ENCODE measurements at regions not wholly inside any gene's neighbourhood (a gene's known extent, or its start where the extent isn't known, plus 50 kb on each side); places are given as distances from the start of the nearest gene placed in this dataset.

DNA sequence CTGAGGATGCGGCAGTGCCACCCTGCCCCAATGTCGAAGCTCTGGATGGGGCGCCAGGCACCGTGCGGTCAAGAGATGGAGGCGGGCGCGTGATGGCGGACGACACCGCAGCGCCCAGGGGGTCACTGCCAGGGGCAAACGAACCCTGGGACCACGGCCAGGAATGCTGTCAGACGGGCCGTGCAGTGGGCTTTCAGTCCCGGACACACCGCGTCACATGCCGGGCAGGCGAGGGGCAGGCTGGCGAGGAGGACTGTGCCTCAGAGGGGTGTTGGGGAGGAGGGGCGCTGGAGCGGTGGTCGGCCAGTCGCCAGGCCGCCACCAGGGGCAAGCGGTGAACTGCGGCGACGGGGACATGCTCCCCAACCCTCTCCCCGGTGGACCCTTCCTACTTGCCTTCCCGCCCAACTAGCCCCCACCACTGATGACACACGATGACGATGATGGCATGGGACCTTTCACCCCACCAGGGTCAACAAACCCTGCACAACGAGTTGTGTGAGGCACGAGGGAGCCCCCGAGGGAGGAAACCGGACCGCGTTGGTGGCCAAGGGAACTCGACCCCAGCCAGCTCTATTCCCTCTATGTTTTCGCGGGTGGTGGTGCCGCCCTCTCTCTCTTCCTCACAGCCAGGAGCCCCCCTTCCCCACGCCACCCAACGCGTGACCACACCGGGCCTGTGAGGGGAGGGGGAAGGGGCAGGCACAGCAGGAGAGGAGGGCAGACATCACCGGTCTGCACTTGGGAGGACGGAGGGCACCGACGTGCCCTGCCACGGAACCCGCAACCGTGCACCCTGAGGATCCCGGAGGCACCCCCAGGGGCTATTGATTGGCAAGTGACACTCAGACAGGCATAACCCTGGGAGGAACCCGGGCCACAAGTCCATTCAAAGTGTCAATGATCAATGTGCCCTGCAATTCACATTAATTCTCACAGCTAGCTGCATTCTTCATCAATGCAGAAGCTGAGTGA is 1960.9 kb upstream of the DEFB115 start:
- no peak for DNase-seq (ENCODE audit: low read depth, low spot score)
- Mint-ChIP-seq H3K4me1 (no peaks in the 10 kb centered on the region), H3K27ac (ENCODE audit: unreplicated experiment) (no peak overlapping the region), H3K9me3 (no peaks in the 10 kb centered on the region), H3K4me3 (no peak overlapping the region), H3K36me3 (ENCODE audit: low read depth) (peaks cover 3% of the 10 kb centered on the region), H3K27me3 (ENCODE audit: low read depth) (no peaks in the 10 kb centered on the region)
- TF ChIP-seq, protein P1, sequence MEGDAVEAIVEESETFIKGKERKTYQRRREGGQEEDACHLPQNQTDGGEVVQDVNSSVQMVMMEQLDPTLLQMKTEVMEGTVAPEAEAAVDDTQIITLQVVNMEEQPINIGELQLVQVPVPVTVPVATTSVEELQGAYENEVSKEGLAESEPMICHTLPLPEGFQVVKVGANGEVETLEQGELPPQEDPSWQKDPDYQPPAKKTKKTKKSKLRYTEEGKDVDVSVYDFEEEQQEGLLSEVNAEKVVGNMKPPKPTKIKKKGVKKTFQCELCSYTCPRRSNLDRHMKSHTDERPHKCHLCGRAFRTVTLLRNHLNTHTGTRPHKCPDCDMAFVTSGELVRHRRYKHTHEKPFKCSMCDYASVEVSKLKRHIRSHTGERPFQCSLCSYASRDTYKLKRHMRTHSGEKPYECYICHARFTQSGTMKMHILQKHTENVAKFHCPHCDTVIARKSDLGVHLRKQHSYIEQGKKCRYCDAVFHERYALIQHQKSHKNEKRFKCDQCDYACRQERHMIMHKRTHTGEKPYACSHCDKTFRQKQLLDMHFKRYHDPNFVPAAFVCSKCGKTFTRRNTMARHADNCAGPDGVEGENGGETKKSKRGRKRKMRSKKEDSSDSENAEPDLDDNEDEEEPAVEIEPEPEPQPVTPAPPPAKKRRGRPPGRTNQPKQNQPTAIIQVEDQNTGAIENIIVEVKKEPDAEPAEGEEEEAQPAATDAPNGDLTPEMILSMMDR (conservative IDR thresholded peaks at IDR 0.05), result no peak

DNA sequence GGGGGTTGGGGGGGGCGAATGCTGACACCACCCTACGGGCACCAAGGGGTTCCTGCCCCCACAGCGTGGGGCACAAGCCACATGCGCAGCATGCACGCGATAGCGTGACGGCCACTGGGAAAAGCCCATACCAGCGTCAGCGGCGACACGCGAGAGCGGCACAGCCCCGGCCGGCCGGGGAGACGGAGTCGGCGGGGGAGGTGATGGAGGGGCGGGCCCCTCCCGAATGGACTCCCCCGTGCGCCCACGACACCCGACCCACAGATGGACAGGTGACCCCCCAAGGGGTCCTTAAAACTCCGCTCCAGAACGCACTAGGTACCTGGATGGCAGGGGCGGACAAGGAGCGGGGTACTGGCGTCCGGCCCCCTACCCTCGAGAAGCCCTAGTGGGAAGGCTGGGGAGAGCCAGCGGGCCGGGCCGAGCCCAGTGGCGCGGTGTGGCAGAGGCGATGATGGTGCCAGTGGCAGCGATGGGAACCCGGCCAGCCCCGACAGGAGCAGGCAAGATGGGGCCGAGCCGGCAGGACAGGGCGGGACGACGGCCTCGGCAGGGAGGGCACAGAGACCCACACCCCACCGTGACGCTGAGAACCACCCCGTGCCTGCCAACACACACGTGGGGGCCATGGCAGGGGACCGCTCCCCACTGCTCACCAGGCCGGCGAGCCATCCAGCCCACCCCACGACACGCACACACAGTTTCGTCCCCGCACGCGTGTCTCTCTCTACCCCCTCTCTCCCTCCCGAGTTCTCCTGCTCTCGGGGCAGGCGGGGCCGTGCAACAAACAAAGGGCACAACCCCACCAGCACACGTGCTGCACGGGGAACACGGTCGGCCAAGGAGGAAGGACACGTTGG is 1959.8 kb upstream of the DEFB115 start:
- Mint-ChIP-seq H3K36me3 (ENCODE audit: low read depth) (peaks cover 3% of the 10 kb centered on the region), H3K9me3 (no peaks in the 10 kb centered on the region), H3K4me3 (no peak overlapping the region), H3K27ac (ENCODE audit: unreplicated experiment) (no peak overlapping the region), H3K4me1 (no peaks in the 10 kb centered on the region), H3K27me3 (ENCODE audit: low read depth) (no peaks in the 10 kb centered on the region)
- DNase-seq (ENCODE audit: low read depth, low spot score), result no peak
- TF ChIP-seq, protein P1 (conservative IDR thresholded peaks at IDR 0.05), result no peak

DNA sequence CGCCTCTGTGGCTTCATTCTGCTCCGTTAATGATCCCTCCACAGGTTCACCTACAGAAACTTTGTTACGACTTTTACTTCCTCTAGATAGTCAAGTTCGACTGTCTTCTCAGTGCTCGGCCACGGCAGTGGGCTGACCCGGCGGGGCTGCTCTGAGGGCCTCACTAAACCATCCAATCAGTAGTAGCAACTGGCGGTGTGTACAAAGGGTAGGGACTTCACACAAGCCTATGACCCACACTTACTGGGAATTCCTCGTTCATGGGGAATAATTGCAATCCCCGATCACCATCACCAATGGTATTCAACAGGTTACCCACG is 1959.2 kb upstream of the DEFB115 start:
- Mint-ChIP-seq H3K4me3 (no peak overlapping the region), H3K4me1 (no peaks in the 10 kb centered on the region), H3K27me3 (ENCODE audit: low read depth) (no peaks in the 10 kb centered on the region), H3K9me3 (peaks cover 4% of the 10 kb centered on the region), H3K36me3 (ENCODE audit: low read depth) (peaks cover 6% of the 10 kb centered on the region), H3K27ac (ENCODE audit: unreplicated experiment) (no peak overlapping the region)
- no peak for DNase-seq (ENCODE audit: low read depth, low spot score)
- TF ChIP-seq, protein P1 (conservative IDR thresholded peaks at IDR 0.05), result no peak

DNA sequence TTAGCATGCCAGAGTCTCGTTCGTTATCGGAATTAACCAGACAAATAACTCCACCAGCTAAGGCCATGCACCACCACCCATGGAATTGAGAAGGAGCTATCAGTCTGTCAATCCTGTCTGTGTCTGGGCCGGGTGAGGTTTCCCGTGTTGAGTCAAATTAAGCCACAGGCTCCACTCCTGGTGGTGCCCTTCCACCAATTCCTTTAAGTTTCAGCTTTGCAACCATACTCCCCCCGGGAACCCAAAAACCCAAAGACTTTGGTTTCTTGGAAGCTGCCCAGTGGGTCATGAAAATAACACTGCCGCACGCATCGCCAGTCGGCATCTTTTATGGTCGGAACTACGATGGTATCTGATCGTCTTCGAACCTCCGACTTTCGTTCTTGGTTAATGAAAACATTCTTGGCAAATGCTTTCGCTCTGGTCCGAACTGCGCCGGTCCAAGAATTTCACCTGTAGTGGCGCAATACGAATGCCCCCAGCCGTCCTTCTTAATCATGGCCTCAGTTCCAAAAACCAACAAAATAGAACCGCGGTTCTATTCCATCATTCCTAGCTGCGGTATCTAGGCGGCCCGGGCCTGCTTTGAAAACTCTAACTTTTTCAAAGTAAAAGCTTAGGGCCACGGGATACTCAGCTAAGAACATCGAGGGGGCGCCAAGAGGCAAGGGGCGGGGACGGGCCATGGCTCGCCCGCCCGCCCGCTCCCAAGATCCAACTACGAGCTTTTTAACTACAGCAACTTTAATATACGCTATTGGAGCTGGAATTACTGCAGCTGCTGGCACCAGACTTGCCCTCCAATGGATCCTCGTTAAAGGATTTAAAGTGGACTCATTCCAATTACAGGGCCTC is 1958.5 kb upstream of the DEFB115 start:
- Mint-ChIP-seq H3K4me1 (no peaks in the 10 kb centered on the region), H3K27ac (ENCODE audit: unreplicated experiment) (no peak overlapping the region), H3K9me3 (peaks cover 5% of the 10 kb centered on the region), H3K36me3 (ENCODE audit: low read depth) (peaks cover 7% of the 10 kb centered on the region), H3K27me3 (ENCODE audit: low read depth) (no peaks in the 10 kb centered on the region), H3K4me3 (no peak overlapping the region)
- TF ChIP-seq, protein P1 (conservative IDR thresholded peaks at IDR 0.05), result no peak
- no peak for DNase-seq (ENCODE audit: low read depth, low spot score)

Data from neural crest cell (in vitro differentiated cells).